ENCODE measurements at regions not wholly inside any gene's neighbourhood (a gene's known extent, or its start where the extent isn't known, plus 50 kb on each side); places are given as distances from the start of the nearest gene placed in this dataset.

DNA sequence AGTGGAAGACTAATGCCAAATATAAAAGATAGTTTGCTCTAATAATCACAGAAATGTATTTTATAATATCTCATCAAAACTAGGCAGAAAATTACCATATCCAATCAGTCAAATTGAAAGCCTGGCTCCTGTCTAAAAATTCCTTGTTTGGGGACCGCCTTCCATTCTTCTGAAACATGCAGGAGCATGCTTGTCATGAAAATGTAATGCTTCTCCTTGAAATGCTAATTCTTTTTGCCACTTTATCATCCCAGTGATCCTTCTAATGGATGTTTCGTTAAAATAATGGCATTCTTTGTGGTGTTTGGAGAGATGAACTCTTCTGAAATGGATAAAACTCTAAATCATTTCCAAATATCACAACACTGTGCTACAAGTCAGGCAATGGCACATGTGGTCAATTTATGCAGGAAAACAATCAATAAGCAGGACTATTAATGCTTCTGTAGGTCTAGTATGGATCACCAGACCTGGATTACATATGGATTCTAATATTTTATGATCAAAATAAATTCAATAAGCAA lies 1039.1 kb upstream of the NXPH2 start:
- no peak for TF ChIP-seq CTCF (conservative IDR thresholded peaks at IDR 0.05; ENCODE audit: low read length)
- no peak for TF ChIP-seq EZH2phosphoT487 (IDR thresholded peaks at IDR 0.05; ENCODE audit: borderline replicate concordance)
